HG03575 (cell line): ENCODE measurements at regions not wholly inside any gene's neighbourhood (a gene's known extent, or its start where the extent isn't known, plus 50 kb on each side); places are given as distances from the start of the nearest gene placed in this dataset.

ENCODE experiments used
- ATAC-seq: cut with Tn5 transposase; IDR thresholded peaks from one replicate; pipeline ENCODE4 v1.9.1; 2021; ENCODE audit not compliant: unreplicated experiment, insufficient number of reproducible peaks, low FRiP score; ENCODE audit errors: extremely low read depth

DNA sequence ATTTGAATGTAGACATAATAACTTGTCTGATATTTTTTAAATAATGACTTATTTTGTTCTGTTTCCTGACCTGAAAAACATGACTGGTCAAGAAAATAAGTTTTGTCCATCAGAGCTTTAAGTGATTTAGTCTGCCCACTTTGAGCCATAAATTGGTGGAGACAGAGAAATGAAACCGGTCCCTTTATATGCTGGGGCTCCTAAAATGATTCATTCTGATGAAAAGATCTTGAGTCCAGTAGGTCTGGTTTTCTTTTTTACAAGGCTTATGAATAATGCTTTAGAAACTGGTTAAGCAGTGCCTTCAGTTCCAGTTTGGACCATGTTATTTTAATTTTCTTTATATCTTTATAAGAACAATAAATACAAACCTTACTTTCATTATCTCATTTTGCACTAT, 293.2 kb downstream of the DIPK2A start:
- no peak for ATAC-seq

GRCh38 chr3:144265542-144266100, 294.0 kb downstream of the DIPK2A start:
- no peak for ATAC-seq

- no peak for ATAC-seq
Measured at GRCh38 chr3:144270100-144270499, 298.5 kb downstream of the DIPK2A start.

DNA sequence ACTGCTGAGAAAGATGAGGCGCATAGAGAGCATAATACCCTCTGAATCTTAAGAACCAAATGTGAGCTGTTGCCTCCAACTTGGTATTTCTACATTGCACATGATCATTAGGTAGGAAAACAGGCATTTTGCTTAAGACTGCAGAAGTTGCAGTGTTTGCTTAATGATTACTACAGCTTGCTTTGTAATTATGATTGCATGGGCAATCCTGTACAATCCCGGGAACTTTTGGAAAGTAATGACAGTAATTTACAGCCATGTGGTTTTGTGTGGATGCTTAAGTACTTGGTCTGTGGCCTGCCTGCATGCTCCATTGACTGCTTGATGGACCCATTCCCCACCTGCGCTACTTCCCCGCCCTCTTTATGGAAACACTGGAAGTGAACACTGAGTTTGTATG, 301.1 kb downstream of the DIPK2A start:
- no peak for ATAC-seq

DNA sequence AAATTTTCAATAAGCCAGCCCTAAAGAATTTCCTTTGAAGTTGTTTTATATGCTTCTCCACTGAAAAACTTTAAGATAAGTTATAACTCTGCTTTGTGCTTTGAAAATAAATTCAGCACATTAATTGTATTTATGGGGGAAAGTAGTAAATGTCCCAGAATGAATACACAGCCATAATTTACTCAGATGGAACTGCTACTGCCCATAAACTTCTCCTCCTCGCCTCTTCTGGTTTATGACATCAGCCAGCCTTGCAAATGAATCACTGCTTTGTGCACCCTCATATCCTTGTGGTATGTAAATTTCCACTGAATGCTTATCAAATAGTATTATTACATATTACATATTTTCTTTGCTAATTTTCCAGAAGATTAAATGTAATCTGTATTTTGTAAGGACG, 302.0 kb downstream of the DIPK2A start:
- ATAC-seq = no peak

DNA sequence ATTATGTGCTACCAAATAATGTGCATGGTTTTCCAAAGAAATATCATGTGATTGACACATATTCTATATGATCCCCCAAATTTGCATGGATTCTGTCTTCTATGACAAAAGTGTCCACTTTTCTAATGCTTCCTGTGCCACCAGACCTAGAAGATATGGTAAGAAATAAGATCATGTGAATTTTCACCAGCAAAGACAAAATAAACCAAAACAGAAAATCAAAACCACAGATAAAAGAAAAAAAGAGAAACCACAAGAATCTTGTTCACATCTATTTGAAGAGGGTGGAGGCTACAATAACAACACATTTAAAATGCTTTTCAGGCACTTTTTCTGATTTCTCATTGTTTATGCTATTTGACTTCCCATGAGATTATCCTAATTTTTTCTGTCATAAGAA, 303.4 kb downstream of the DIPK2A start:
- no peak for ATAC-seq

DNA sequence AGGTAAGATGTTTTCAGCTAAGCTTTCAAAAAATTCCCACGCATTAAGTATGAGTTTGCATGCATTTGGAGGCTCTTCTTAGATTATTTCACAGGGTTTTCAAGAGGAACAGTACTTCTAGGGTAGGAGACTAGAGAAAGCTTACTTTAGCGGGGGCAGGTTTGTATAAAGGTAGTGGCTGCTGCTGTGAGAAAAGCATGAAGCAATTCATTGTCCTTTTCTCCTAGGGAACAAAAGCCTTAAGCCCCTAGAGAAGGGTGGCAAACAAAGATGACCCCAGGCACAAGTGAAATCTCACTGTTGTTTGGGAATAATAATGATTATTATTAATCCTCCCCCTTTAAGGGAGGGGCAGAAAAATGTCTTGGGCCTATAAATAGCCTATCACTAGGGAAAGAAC, 310.7 kb downstream of the DIPK2A start:
- ATAC-seq = no peak

DNA sequence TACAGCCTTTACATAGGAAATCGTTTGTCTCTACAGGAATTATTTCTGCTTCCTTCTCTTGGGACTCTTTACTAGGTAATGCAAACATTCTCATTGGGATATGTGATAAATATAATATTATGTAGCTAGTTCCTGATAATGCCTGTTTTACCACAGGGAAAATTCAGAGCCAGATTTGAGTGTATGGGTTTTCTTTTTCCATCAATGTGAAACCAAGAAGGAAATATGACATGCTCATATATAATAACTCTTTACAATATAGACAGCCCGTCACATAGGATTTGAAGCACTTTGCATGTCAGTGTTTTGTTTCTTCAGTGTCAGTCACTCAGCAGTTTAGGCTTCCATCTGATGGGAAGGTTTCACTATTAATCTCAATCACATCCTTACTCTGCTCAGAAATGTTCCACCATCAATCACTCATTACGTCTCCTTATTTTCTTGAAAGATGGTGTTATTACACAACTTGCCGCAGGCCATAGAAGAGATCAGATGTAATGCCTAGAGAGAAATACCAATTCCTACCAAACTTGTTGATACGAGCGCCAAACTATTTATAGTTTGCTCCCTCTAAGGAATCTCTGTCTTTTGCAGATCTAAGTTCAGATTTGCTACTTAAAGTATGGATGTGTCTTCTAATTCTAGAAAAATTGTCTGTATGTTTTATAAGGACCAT, 314.8 kb downstream of the DIPK2A start:
- ATAC-seq = no peak

DNA sequence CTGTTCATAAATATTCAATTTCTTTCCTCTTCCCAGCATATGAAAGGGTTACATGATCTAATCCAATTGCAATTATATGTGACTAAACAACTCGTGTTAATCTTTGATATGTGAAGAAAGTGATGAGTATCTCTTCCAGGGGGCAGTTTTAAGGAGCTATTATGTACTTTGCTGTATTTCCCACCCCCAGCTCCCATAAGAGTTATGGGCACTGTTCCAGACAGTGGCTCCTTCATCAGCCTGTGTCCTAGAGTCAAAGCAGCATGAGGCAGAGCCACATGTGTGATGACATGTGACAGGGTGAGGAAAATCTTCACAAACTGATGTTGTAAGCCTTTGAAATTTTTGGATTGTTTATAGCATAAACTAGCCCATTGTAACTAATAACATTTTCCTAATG, 315.4 kb downstream of the DIPK2A start:
- no peak for ATAC-seq

DNA sequence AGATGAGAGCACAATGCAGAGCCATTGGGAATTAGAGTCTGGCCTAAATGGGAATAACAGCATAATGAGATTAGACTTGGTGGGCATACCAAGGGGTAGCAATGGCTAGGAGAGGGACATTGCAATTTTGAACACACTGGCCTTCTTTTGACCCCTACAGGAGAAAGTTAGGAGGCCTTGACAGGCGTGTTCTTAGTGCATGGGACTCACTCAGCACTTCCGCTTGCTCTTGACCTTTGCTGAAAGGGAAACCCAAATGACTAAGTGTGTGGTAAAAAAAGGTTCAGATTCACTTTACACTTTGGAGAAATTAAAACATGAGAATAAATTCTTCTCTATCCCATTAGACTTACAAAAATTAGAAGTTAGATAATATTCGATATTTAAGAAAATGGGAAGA, 317.4 kb downstream of the DIPK2A start:
- ATAC-seq = no peak

DNA sequence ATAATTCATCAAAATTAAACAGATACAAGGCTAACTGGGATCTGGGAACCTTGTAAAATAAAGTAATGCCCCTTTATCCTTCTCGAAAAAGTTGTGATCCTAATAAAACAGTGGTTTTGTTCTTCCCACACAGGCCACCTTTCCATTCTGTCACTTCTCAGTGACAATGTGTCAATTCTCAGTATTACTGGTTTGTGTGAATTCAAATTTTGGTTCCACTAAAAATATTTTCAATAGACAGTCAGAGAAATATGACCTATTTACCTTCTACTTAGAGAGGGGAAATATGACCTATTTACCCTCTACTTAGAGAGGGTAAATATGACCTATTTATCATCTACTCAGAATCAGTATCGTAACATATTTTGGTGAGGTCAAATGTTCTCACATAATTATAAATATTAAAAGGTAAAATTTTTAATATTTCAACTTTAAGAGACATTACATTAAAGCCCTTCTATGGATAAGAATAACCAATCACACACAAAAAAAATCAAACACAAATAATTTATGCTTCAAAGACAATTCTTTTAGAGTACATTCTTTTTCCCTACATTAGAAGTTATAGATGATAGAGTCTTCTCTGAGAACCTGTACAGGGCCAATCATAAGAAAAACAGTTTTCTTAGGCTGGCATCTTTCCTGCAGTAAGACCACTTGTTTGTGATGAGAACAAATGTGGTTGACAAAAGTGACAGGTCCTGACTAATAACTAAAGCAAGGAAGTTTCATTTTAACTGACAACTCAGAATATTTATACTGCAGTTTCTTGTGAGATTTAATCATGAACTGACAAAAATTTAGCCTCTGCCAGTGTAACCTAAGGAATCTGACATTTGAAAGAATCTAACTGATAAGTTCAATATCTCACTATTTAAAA, 323.3 kb downstream of the DIPK2A start:
- ATAC-seq = peak; percentile 90

DNA sequence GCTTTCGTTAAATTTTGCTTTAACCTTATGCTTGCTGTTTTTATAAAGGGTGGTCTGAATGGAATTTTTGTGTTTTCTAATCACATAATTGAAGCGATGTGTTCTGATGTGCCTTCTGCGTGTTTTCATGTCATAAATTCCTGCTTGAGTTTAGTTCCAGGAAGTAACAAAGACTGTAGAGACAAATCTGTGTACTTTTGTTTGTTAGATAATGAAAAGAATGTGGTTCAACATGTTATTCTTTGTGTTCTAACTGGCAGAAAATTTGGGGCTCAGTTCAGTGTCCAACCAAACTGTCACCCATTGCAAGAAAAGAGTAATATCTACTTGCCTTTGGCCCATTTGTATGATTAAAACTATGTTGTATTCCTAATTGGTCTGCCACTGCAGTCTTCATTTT, 324.0 kb downstream of the DIPK2A start:
- no peak for ATAC-seq

DNA sequence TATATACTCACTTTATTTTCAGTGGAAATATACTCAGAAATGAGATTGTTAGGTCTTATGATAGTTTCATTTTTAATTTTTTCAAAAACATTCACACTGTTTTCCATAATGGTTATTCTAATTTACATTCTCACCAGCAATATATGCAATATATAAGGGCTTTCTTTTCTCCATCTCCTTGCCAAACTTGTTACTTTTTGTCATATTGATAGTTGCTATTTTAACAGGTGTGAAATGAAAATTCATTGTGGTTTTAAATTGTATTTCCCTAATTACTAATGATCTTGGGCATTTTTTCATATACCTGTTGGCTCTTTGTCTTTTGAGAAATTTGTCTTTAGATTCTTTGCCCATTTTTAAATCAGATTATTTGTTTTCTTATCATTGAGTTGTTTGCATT, 325.2 kb downstream of the DIPK2A start:
- no peak for ATAC-seq

- ATAC-seq = no peak
Measured at GRCh38 chr3:144301863-144302262, 330.2 kb downstream of the DIPK2A start.

GRCh38 chr3:144307951-144308350, 336.3 kb downstream of the DIPK2A start:
- ATAC-seq = no peak

DNA sequence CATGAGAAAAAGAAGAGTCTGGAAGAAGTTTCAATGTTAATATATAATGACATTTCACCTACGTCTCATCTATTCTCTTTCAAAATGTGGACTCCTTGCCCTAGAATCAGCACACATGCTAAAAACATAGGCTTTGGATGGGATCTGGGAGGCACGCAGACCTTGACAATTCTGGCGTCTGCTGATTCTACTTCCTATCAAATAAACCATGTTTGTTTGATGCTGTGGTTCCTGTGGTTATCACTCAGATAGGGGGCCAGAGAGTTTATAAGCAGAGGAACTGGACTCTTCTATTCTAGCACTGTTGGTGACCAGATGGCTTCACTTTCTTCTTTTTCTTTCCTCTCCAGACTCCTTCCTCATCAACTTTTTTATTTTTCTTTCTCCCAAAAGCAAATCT, 336.8 kb downstream of the DIPK2A start:
- ATAC-seq = no peak

DNA sequence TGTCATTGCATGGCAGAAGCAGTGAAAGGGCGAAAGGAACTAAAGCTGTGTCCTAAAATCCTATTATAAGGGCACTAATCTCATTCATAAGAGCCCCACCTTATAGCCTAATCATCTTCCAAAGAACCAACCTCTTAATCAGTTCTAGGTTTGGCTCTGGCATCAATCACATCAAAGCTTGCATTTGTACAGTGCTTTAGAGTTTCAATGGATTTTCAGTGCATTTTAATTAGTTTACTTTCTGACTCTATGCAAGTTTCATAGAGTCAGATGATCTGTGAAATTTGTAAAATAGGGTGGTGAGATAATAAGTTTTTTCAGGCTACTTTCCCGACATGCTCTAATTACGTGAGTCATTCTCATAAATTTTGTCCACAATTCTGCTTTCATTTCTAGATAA, 341.1 kb downstream of the DIPK2A start:
- no peak for ATAC-seq

DNA sequence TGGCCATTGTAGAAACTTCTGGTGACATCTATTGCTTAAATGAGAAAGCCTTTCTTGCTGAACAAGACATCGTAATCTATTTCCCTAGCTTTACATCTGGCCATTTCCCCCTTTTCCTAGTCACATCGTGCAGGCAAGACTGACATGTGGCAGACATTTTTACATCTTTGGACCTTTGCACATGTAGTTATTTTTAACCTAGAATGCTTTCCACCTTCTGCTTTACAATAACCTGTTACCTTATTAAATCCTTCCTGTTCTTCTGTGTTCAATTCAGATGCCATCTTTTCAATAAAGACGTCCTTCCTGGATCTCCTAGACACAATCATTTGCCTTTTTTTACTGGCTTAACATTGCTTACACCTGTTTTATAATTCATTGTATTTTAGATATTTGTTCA, 343.3 kb downstream of the DIPK2A start:
- no peak for ATAC-seq

DNA sequence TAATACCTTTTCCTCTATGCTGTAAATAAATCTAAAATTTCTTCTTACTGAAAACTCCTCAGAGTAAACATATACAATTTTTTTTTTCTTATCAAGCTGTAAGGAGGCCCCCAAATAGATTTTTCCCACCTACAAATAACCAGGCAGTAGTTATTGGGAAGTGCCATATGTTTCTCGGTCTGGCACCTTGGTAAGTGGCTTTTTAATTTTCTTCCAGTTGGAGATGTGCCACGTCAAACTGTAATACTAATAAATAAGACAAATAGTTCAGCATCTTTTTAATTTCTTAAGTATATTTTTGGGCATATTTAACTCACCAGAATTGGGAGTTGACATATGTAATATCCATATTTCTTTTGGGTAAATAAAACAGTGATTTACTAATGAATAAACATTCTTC, 346.3 kb downstream of the DIPK2A start:
- ATAC-seq = no peak

DNA sequence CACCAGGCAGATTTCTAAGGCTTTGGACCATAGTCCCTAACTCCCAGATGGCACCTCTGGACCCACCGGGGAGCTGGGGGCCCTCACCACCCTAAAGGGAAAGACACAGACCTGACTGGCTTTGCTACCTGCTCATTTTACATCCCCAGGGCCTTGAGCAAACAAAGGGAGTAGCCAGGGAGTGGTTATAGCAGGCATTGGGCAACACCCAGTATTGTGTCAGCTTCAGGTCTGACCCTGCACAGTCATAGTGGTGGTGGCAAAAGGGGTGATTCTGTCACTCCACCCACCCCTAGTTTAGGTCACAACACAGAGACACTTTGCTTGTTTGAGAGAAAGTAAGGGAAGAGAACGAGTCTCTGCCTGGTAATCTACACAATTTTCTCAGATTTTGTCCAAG, 352.5 kb downstream of the DIPK2A start:
- ATAC-seq = no peak
